ENCODE measurements at regions not wholly inside any gene's neighbourhood (a gene's known extent, or its start where the extent isn't known, plus 50 kb on each side); places are given as distances from the start of the nearest gene placed in this dataset.

GRCh38 chr2:76296438-76296837, 585.7 kb upstream of the GCFC2 start:
- no peaks in the 10 kb centered on the region for H3K9me3 ChIP-seq
- WGBS, 3 donors = 71 to 74% (median 72%) methylated on average over 3 of the region's 3 CpGs
- no peak for ATAC-seq
- H3K36me3 ChIP-seq (ENCODE audit: insufficient read depth in 1 of 2, low read depth in 1 of 2) = no peaks in the 10 kb centered on the region
- no peaks in the 10 kb centered on the region for H3K4me1 ChIP-seq
- TF ChIP-seq, protein P1, sequence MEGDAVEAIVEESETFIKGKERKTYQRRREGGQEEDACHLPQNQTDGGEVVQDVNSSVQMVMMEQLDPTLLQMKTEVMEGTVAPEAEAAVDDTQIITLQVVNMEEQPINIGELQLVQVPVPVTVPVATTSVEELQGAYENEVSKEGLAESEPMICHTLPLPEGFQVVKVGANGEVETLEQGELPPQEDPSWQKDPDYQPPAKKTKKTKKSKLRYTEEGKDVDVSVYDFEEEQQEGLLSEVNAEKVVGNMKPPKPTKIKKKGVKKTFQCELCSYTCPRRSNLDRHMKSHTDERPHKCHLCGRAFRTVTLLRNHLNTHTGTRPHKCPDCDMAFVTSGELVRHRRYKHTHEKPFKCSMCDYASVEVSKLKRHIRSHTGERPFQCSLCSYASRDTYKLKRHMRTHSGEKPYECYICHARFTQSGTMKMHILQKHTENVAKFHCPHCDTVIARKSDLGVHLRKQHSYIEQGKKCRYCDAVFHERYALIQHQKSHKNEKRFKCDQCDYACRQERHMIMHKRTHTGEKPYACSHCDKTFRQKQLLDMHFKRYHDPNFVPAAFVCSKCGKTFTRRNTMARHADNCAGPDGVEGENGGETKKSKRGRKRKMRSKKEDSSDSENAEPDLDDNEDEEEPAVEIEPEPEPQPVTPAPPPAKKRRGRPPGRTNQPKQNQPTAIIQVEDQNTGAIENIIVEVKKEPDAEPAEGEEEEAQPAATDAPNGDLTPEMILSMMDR (IDR thresholded peaks at IDR 0.05) = no peak
- H3K4me3 ChIP-seq = no peak overlapping the region
- DNase-seq = no peak
- no peaks in the 10 kb centered on the region for H3K27me3 ChIP-seq (ENCODE audit: insufficient read depth in 3 of 3, low read length in 2 of 3)
- no peak overlapping the region for H3K27ac ChIP-seq
- intact Hi-C loops (cut with DNase I) = no loop called here

DNA sequence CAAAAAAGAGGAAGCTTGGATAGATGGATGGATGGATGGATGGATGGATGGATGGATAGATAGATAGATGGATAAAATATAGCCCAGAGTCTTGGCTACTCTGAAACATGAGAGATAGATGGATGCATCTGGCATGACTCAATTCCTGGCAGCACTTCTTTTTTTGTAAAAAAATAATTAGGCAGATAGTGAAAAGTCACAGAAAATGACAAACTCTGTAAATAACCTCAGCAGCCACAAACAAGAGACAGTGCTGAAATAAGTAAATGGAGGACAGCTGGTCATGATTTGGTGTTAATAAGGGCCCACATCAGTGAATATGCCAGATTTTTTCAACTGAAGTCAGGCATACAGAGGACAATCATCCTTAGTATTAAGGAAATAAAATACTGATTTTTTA, 585.0 kb upstream of the GCFC2 start:
- ATAC-seq = no peak
- H3K9me3 ChIP-seq = no peaks in the 10 kb centered on the region
- no peak overlapping the region for H3K27ac ChIP-seq
- H3K4me3 ChIP-seq = no peak overlapping the region
- intact Hi-C loops (cut with DNase I) = no loop called here
- no peaks in the 10 kb centered on the region for H3K4me1 ChIP-seq
- no peak for DNase-seq
- TF ChIP-seq, protein P1 (IDR thresholded peaks at IDR 0.05) = no peak
- no peaks in the 10 kb centered on the region for H3K27me3 ChIP-seq (ENCODE audit: insufficient read depth in 3 of 3, low read length in 2 of 3)
- no peaks in the 10 kb centered on the region for H3K36me3 ChIP-seq (ENCODE audit: insufficient read depth in 1 of 2, low read depth in 1 of 2)

DNA sequence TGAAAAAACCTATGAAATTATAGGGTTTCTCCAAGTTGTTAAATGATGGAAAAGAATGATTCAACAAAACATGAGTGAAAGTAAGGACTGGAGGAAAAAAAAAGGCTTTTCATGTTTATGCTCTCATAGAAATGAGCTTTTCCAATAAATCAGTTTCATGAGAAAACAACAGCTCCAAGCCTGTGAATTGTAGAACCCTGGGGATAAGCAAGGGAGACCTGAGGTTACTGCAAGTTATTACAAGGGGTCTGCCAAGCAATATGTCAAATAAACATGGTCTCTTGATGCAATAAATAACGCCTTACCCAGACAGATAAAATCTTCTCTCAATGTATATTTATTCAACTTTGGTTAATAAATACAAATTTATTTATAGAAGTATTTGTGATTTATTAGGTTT, 577.9 kb upstream of the GCFC2 start:
- DNase-seq = no peak
- TF ChIP-seq, protein P1 (IDR thresholded peaks at IDR 0.05) = no peak
- Histone ChIP-seq H3K36me3 (ENCODE audit: insufficient read depth in 1 of 2, low read depth in 1 of 2) (no peaks in the 10 kb centered on the region), H3K4me1 (no peaks in the 10 kb centered on the region), H3K4me3 (no peak overlapping the region), H3K27ac (no peak overlapping the region), H3K27me3 (ENCODE audit: insufficient read depth in 3 of 3, low read length in 2 of 3) (no peaks in the 10 kb centered on the region), H3K9me3 (no peaks in the 10 kb centered on the region)
- WGBS, 3 donors = 44 to 87% (median 83%) methylated on average over 1 of the region's 1 CpG
- intact Hi-C loops (cut with DNase I) = no loop called here
- ATAC-seq = no peak

DNA sequence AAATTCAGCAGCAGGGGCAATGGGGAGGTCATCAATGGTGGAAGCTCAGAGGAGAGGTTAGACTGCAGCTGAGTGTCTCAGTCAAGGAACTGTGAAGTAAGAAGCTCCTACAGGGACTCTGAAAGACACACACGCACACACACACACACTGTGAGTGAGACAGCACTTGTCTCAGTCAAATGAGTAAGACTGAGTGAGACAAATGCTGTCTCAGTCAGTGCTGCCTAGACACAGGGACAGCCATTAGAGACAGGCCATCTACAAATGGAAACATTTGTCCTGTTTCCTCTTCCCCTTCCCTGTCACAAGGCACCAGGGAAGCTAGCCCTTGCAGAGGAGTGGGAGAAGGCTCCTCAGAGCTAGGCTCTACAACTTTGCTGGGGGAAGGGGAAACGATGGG, 577.4 kb upstream of the GCFC2 start:
- DNase-seq = no peak
- H3K36me3 ChIP-seq (ENCODE audit: insufficient read depth in 1 of 2, low read depth in 1 of 2) = no peaks in the 10 kb centered on the region
- TF ChIP-seq, protein P1 (IDR thresholded peaks at IDR 0.05) = no peak
- 63 to 82% (median 81%) methylated on average over 2 of the region's 2 CpGs for WGBS, 3 donors
- intact Hi-C loops (cut with DNase I) = no loop called here
- H3K4me1 ChIP-seq = no peaks in the 10 kb centered on the region
- H3K4me3 ChIP-seq = no peak overlapping the region
- no peaks in the 10 kb centered on the region for H3K27me3 ChIP-seq (ENCODE audit: insufficient read depth in 3 of 3, low read length in 2 of 3)
- no peaks in the 10 kb centered on the region for H3K9me3 ChIP-seq
- H3K27ac ChIP-seq = no peak overlapping the region
- no peak for ATAC-seq

GRCh38 chr2:76283350-76283749, 572.6 kb upstream of the GCFC2 start:
- TF ChIP-seq, protein P1 (IDR thresholded peaks at IDR 0.05) = no peak
- DNase-seq = no peak
- Histone ChIP-seq H3K4me3 (no peak overlapping the region), H3K9me3 (no peaks in the 10 kb centered on the region), H3K27ac (no peak overlapping the region), H3K4me1 (no peaks in the 10 kb centered on the region), H3K27me3 (ENCODE audit: insufficient read depth in 3 of 3, low read length in 2 of 3) (no peaks in the 10 kb centered on the region), H3K36me3 (ENCODE audit: insufficient read depth in 1 of 2, low read depth in 1 of 2) (no peaks in the 10 kb centered on the region)
- ATAC-seq = no peak
- intact Hi-C loops (cut with DNase I) = no loop called here
